Embryonic facial prominence (tissue), 1 donor: ENCODE measurements at regions not wholly inside any gene's neighbourhood (a gene's known extent, or its start where the extent isn't known, plus 50 kb on each side); places are given as distances from the start of the nearest gene placed in this dataset.

Experiments used
- DNase-seq: peaks from one replicate; pipeline ENCODE4 v3.0.0-alpha.2; 2016; ENCODE audit errors: extremely low spot score

GRCh38 chr6:170032197-170032596, 258.7 kb downstream of the DLL1 start:
- no peak for DNase-seq

GRCh38 chr6:170031684-170032121, 259.2 kb downstream of the DLL1 start:
- no peak for DNase-seq

- DNase-seq = no peak
Observed at GRCh38 chr6:170030821-170031471, 259.9 kb downstream of the DLL1 start.

- no peak for DNase-seq
Observed at GRCh38 chr6:170030284-170030815, 260.5 kb downstream of the DLL1 start.

- no peak for DNase-seq
Observed at GRCh38 chr6:170029416-170030283, 261.2 kb downstream of the DLL1 start.

- DNase-seq = no peak
Observed at GRCh38 chr6:170028629-170029345, 262.1 kb downstream of the DLL1 start.

GRCh38 chr6:170027647-170028043, 263.2 kb downstream of the DLL1 start:
- no peak for DNase-seq

- DNase-seq = no peak
Observed at GRCh38 chr6:170026751-170027646, 263.9 kb downstream of the DLL1 start.

GRCh38 chr6:170025935-170026750, 264.7 kb downstream of the DLL1 start:
- DNase-seq = no peak

- no peak for DNase-seq
Observed at GRCh38 chr6:170025341-170025911, 265.5 kb downstream of the DLL1 start.

GRCh38 chr6:170024940-170025339, 265.9 kb downstream of the DLL1 start:
- no peak for DNase-seq

GRCh38 chr6:170023620-170024521, 267.0 kb downstream of the DLL1 start:
- DNase-seq = no peak

GRCh38 chr6:170022827-170023619, 267.9 kb downstream of the DLL1 start:
- no peak for DNase-seq

GRCh38 chr6:170022291-170022722, 268.6 kb downstream of the DLL1 start:
- DNase-seq = no peak

- DNase-seq = no peak
Observed at GRCh38 chr6:170021579-170021978, 269.3 kb downstream of the DLL1 start.

GRCh38 chr6:170019818-170020583, 268.6 kb downstream of the ERMARD start:
- no peak for DNase-seq
